COLO829 (cell line): ENCODE measurements at regions not wholly inside any gene's neighbourhood (a gene's known extent, or its start where the extent isn't known, plus 50 kb on each side); places are given as distances from the start of the nearest gene placed in this dataset.

Experiments used
- DNase-seq: peaks from one replicate; pipeline ENCODE4 v3.0.0; 2012; ENCODE audit warnings: low spot score

DNA sequence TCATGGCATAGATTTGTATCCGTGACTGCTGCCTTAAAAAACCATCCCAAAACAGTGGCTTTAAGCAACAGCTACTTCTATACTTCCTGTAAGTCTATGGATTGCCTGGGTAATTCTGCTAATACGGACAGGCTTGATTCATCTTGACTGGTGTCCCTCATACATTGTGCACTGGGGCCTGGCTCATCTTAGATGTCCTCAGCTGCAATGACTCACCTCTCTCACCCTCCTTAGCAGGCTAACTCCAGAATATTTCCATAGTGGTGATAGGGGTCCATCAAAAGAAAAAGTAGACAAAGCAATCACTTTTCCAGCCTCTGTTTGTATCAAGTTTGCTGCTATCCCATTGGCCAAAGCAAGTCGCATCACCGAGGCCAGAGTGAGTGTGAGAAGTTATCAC is 409.1 kb upstream of the KAZN start:
- no peak for DNase-seq

DNA sequence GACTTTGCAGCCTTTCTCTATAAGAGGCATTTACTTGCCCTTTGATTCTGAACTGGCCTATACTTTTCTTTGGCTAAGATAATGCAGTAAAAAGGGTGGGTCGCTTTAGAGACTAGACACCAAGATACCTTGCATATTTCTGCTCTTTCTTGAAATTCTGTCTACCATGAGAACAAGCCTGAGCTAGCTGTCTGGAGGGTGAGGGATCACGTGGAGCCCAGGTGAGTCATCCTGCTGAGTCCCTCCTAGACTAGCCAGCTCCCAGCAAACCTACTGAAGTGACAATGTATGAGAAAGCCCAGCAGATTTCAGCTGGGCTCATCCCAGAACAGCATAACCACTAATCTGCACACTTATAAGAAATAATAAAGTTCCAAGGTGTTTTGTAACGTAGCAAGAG is 408.0 kb upstream of the KAZN start:
- no peak for DNase-seq

DNA sequence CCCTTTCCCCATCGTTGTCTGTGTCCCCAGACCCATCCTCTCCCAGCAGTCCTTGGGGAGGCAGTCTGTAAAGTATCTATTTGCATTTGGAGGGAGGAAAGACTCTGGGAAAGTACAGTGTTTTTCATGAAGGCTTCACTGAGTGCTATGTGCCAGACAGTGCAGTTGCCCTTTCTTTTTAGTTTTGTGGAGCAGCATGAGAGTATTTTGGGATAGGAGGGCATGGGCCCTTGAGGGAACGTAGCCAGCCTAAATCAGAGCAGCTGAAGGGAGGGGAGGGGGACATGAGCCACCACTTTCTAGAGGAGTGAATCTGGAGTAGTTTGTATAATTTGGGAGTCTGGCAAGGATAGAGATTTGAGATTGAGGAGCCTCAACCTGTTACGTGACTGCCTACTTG is 404.0 kb upstream of the KAZN start:
- no peak for DNase-seq

DNA sequence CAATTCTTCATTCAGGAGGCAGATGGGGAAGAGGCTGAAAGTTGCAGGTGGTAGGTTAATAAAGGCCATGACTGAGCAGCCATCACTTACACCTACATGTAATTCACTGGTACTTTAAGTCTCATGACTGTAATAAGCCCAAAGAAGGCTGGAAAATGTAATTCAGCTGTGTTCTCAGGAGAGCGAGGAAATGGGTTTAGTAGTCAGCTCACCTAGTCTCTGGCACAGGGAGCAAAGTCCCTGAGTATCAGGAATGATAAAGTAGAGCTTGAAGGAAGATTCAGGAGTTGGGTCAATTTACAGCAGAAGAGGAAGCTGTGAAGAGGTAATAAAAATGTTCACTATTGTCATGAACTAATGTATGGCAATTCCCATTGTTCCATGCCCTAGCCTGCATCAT is 393.4 kb upstream of the KAZN start:
- DNase-seq: no peak

DNA sequence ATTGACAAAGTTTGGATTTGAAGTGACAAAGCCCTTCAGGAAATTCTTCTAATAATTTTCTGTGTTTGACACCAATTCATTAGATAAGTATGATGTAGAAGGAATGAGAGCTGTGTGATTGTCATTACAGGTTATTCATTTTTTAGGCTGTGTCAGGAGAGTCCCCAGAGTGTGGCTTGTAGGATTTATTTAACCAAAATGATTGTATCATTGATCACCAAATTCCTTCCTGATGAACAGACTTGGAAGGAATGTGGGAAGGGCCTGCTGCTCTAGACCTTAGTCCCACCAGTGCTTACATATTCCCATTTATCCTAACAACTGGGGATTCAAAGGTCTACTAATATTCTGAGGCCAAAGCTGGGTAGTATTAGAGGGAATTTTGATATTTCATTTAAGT is 383.3 kb upstream of the KAZN start:
- DNase-seq: no peak

DNA sequence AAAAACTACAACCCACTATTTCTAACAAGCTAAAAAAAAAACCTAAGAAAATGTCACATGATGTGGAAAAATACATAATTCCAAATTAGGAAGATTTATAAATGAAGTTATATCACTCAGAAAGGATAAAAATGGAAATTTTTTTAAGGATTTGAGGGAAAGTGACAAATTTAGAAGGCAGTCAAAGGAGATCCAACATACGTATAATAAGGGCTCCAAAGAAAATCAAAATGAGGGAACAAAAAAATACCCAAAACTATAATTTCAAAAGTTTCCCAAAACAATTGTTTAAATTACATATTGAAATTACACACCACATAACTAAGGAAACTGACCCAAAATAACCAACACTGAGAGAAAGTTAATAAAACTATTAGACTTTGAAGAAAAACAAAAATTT is 381.1 kb upstream of the KAZN start:
- DNase-seq: no peak

DNA sequence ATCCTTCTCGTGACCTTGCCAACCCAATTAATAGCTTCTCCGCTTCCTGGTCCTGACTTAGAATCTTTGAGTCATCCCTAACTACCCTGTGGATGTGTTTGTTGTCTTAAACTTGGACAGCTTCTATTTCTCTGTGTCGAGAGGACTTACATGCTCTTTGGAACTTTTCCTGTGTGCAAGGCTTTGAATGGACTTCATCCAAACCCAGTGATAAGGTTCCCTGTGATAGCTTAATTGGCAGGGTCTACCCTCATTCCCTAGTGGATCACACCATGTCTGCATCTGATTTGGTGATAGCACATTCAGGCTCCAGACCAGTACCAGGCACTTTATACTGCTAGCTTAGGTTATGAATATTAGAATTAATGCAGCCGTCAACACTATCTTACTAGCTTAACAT is 378.2 kb upstream of the KAZN start:
- DNase-seq: no peak

DNA sequence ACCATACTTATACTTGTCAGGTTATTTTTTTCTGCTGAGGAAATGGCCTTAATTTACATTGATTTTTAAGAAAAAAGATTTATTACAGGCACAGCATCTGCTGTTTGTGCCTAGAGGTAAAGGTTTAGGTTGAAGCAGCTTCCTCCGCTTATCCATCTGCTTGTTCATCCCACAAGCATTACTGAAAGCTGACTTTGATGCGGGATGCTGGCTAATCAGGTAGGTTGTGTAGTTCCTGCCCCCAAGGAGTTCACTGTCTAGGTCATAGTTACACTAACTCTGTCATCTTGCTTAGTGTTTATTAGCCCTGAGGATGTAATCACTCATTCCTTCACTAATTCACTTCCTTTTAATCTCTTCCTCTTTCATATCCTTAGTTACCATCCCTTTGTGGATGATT is 377.7 kb upstream of the KAZN start:
- DNase-seq: no peak

DNA sequence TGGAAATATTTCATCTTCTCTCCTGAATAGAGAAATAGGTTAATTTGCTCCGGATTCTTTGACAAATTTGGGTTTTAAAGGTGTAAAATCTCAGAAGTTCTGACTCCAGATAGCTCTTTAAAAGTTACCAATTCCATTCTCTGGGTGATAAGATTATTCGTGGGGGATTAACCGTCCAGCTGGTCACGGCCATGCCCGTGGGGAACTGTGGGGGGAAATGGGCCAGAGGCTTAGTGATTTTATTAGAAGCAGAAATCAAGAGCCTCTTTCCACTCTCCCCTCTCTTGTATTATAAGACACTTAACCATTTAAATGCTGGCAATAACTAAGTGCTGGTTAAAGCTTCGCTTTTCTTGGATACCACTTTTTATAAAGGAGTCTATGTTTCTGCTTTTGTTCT is 376.4 kb upstream of the KAZN start:
- no peak for DNase-seq

DNA sequence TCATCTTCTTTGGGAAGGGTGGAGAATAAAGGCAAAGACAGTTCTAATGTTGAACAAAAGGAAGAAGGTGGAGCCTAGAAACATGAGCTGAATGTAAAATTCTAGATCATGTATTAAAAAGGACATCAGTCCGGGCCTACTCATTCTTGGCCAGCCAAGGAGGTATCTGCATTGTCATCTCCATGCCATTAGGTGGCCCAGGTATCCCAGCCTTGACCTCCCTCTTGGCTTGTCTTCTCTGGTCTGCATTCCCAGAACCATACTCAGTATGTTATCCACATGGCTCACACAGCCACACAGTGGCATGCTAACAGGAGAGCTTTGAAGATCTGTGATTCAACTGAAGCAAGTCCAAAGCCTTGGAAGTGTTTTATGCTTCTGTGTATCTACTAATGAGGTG is 369.8 kb upstream of the KAZN start:
- DNase-seq: no peak

DNA sequence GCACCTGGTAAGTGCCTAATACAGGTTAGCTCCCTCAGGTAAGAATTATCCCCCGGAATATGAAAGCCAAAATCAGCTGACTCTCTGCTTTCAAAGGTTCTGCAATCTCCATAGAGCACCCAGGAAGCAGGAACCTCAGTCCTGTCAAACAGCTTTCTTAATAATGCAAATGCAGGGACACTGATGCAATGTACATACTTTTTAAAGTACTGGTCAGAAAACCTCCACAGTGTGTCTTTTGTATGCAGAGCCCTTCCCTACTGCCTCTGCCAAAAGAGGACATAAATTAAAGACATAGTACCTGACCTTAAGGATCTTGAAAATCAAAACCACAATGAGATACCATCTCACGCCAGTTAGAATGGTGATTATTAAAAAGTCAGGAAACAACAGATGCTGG is 365.0 kb upstream of the KAZN start:
- no peak for DNase-seq

DNA sequence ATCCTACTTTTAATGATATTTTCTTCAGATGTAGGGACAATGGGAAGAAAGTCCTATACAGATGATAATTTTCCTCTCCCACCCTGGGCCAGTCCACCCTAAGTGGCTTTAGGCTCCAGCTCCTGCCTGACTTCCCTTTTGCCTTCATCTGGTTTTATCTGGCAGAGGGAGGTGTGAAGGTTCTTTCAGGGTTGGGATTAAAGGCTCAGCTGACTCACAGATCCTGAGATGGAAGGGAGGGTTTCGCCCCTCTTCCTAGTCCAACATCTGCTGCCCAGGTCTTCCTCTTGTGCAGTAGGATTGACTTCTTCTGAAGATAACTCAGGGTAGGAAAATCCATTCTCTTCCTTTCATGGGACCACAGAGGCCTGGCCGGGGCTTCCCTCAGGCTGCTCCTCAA is 362.4 kb upstream of the KAZN start:
- no peak for DNase-seq

DNA sequence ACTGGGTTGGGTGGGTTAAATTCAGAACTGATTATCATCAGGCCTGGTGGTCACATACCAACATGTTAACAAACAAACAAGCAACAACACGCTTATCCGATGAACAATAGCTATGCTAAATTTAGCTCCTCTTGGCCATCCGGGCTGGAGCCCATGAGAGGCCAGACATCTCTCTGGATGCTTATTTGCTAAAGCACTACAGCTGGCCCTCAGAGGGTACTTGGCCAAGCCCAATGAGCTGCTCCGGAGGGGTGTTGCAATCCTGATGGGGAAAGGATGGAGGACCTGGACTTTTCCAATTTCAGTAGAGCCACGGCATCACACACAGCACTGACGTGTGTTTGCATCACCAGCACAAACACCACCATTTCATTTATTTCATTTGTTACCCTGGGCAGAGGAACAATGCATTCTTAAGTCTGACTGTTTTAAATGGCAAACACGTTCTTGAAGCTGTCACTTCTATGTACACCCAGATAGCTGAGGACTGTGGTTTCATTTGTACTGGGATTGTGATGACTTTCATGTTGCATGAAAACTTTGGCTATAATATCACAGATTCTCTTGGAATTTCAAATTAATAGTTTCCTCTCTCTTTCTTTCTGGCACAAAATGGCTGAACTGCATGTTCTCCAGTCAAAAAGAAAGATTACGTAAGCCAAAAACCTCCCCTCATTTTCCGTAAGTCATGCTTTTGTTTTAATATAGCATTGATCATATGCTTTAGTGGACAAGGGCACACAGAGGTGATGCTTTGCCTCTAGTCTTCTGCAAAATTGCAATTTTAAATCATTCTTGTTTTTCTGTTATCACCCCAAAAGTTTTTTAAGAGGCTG is 359.8 kb upstream of the KAZN start:
- DNase-seq: no peak

DNA sequence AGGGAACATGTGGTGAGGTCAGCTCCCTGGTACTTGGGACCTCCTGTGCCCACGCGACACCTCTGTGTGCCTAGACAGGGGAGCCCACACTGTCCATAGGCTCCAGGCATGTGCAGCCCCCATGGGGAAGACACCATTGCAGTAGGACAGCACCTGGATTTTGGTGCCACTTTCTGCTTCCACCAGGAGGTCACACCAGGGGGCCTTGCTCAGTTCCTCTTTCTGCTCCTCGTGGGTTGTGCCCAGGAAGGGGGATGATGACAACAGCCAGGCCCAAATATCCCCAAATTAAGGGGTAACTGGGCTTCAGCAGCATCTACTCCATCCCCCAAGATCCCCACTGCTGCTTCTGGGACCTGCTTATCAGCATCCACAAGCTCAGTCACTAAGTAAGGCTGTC is 358.2 kb upstream of the KAZN start:
- no peak for DNase-seq

DNA sequence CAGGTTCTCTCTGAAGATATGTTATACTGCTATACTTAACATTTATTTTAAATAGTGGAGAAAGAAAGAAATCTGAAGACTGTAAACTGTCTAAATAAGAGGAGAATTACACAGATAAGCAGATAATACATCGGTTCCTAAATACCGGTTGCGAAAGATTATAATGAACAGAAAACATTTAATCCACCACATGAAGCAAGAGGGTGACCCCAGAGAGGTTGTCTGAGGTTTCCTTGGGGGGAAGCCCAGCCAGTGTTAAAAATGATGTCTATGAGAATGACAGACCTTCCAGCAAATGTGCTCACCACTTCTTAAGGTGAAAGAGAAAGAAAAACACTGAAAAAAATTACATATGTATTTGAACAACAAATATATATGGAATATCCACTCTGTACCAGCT is 356.4 kb upstream of the KAZN start:
- DNase-seq: no peak

DNA sequence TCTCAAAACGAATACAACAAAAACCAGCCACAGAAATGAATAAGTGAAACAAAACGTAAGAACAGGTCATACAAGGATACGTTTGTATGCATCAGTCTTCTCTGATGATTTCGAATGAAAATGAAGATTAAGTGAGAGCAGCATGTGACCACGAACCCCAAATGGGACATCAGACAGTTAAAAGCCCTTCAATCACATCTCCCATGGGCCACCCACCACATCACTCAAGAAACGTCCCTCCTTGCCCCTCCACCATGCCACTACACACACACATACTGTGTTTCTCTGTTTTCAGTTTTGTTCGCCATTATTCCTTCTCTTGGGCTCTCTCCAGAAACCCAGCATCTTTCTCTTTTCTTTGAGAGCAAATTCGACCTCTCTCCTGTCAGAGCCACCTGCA is 355.6 kb upstream of the KAZN start:
- DNase-seq: no peak

DNA sequence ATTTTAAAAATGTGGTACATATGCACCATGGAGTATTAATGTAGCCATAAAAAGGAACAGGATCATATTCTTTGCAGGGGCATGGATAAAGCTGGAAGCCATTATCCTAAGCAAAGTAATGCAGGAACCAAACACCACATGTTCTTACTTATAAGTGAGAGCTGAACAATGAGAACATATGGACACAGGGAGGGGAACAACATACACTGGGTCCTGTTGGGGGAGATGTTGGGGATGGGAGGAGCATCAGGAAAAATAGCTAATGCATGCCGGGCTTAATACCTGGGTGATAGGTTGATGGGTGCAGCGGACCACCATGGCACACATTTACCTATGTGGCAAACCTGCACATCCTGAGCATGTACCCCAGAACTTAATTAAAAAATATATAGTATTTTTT is 352.5 kb upstream of the KAZN start:
- no peak for DNase-seq

DNA sequence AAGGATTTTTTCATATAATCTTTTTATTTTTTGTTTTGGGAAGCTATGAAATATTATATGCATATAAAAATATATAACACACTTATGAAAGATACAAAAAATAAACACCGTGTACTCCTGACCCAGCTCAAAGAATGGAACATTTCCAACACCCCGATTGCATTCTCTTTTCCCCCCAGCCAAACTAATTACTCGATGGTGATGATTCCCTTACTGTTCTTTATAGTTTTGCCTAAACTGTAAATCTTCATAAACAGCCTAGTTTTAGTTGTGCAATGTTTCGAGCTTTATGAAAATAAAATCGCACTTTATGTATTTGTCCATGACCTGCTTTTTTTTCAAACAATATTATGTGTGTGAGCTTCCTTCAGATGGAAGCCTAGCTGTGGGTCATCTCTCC is 352.0 kb upstream of the KAZN start:
- DNase-seq: no peak

DNA sequence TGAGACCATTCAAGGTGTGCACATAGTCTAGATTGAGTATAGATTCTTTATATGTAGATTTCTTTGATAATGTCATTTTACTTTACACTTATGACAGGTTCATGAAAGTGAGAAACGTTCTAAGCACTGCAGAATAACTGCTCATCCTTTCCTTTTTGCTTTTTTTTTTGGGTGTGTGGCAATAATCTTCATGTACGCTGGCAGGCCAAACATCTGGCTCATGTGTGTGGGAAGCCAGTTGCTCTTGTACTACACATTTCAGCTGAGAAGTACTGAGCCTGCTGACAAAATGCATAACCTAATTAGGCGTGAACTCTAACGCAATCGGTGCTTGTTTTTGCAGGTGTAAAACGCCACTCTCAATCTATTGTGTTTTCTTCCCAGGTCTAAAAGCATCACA is 350.8 kb upstream of the KAZN start:
- no peak for DNase-seq

DNA sequence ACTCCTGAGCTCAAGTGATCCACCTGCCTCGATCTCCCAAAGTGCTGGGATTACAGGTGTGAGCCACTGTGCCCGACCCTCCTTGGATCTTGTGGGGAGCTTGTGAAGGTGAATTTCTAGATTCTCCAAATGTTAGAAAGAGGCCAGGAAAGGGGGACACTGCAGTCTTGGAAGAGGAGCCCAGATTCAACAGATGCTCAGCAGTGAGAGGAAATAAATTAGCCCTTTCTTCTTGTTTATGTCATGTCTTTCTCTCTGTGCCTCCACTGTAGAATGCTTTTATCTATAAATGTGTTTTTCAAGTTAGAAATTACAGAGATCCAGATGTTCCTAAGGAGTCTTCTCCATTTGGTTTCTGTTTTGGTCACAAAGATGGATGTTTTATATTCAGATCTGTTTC is 346.6 kb upstream of the KAZN start:
- no peak for DNase-seq

DNA sequence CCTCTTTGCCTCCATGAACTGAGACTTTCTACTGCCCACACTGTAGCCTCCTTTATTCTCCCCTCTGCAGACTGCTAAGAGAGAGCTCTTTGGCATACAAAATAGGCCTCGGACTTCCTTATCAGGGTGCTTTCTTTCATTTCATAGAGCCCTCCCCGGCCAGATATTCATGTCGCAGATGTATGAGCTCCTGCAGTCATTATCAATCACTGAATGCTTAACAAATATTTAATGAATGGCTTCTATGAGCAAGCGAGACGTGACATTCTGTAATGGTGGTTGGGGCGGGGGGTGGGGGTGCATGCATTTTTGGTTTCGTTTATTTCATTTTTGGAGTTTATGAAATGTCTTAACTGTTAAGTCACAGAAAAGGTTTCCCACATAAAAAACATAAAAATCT is 344.8 kb upstream of the KAZN start:
- DNase-seq: no peak

DNA sequence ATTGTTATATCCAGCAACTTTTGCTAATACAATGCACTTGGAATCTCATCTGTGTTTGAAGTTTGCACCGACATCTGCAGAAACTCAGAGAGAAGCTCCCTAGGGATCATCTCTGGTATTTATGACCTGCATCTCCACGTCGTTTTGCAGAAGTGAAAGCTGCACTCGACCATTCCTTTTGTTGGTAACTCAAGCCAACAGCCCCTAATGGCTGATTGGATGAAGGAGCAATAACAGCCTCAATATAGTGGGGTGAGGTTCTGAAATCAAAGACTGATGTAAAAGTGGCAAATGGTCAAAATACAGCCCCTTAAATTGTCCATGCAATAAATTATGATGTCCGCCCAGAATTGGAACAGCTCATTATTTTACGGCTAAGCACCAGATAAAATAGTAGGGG is 344.2 kb upstream of the KAZN start:
- no peak for DNase-seq

DNA sequence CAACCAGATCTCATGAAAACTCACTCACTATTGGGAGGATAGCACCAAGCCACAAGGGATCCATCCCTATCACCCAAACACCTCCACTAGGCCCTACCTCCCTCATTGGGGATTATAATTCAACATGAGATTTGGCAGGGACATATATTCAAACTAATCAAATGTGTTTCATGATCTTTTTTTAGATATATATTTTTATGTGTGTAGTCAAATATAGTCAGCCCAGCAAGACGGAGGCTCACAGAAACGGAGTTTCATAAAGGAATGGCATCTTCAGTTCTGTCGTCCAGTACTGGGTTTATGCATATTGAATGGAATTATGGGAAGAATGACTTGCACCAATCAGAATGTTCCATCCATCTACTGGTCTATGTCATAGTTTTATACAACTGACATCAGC is 343.3 kb upstream of the KAZN start:
- DNase-seq: no peak

DNA sequence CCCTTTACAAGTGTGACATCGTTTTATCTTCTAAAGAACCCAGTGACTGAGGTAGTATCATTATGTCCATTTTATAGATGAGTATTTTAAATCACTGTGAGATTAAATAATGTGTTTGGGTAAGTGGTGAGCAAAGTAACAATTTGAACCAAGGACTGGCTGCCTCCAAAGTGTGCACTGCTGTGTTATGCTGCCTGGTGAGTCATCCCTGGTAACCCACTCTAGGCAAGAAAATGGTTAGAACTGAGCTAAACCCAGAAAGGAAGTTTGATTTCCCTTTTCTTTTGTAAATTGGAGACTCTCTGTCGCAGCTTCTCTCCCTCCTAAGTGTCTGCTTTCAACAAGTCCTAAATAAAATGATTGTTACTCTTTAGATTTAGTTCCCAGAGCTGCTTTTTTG is 342.8 kb upstream of the KAZN start:
- DNase-seq: no peak
